GM13976 (cell line): ENCODE measurements at regions not wholly inside any gene's neighbourhood (a gene's known extent, or its start where the extent isn't known, plus 50 kb on each side); places are given as distances from the start of the nearest gene placed in this dataset.

Source experiments
- DNase-seq: peaks from one replicate; pipeline ENCODE4 v3.0.0; 2012; ENCODE audit warnings: low spot score
- in situ Hi-C: fragments of 300-500 bp; cut with MboI; formaldehyde crosslinking; loops from one replicate; pipeline ENCODE4 v1.12.0; 2022; ENCODE audit warnings: low sequenced_read_pairs, mixed read lengths, inconsistent platforms; ENCODE audit not compliant: unreplicated experiment
- TF ChIP-seq, protein P1 (sequence below): IDR thresholded peaks from 2 replicates; pipeline ENCODE4 v1.5.1; 2012; ENCODE audit warnings: borderline replicate concordance, mild to moderate bottlenecking; ENCODE audit not compliant: insufficient read depth; ENCODE audit errors: extremely low read depth, missing control alignments, control extremely low read depth

DNA sequence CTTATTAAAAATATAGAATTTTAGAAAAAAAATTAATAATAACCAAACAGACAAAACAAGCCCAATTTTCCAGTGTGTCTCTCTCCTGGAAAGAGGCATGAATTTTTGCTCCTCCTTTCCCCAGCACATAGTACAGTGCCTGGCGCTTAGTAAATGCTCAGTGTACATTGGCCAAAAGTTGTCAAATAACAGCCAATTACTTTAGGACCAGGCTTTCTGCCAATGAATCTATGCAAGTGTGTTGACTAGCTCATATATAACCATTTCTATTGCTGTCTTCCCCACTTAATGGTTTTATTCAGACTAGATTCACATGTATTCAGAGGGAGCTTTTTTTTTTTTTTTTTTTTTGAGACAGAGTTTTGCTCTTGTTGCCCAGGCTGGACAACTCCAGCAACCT lies 120.1 kb upstream of the CD180 start:
- in situ Hi-C loops = no loop called here
- TF ChIP-seq, protein P1, sequence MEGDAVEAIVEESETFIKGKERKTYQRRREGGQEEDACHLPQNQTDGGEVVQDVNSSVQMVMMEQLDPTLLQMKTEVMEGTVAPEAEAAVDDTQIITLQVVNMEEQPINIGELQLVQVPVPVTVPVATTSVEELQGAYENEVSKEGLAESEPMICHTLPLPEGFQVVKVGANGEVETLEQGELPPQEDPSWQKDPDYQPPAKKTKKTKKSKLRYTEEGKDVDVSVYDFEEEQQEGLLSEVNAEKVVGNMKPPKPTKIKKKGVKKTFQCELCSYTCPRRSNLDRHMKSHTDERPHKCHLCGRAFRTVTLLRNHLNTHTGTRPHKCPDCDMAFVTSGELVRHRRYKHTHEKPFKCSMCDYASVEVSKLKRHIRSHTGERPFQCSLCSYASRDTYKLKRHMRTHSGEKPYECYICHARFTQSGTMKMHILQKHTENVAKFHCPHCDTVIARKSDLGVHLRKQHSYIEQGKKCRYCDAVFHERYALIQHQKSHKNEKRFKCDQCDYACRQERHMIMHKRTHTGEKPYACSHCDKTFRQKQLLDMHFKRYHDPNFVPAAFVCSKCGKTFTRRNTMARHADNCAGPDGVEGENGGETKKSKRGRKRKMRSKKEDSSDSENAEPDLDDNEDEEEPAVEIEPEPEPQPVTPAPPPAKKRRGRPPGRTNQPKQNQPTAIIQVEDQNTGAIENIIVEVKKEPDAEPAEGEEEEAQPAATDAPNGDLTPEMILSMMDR = no peak
- DNase-seq = no peak

DNA sequence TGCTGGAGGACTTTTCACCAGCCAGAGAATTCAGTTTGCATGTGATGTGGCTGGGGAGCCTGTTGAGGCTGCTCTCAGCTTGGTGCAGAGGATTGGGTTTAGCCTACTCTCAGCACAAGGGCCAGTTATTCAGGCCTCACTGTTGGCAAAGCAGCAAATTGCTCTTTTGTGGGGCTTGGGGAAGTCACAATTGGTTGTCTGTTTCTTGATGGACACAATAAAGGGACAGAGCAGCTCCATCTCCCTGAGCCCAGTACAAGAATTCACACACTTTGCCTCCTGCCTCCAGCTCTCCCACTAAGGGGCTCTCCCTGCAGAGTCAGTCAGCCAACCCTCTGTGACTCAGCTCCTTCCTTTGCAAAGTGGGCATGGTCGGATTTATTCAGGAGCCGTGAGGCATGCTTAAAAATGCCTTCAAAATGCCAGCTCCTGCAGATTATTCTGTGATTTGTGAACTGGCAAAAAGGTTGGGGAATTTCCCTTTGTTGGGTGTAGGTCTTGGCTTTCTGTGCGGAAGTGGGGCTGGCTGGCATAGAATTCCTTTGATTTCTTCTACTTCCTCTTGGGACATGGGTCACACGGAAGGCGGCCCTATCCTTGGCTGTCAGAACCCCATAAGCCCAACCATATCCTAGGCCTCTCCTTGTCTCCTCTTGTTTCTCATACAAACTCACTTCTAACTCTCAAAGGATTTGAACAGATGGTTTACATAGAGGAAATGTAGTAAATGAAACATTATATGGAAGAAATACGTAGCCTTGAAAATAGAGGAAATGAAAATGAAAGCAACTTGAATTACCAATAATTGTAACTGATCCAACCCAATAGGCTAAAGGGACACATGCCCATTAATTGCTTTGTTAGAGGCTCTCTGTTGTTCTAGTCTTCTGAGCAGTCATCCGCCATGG lies 118.7 kb upstream of the CD180 start:
- in situ Hi-C loops = no loop called here
- TF ChIP-seq, protein P1 = no peak
- DNase-seq = no peak

DNA sequence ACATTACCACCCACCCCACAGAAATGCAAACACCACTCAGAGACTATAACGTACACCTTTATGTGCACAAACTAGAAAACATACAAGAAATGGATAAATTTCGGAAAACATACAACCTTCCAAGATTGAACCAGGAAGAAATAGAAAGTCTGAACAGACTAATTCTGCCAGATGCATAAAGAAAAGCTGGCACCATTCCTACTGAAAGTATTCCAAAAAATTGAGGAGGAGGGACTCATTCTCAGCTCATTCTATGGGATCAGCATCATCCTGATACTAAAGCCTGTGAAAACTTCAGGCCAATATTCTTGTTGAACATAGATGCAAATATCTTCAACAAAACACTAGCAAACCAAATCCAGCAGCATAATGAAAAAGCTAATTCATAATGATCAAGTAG lies 115.1 kb upstream of the CD180 start:
- in situ Hi-C loops = no loop called here
- DNase-seq = no peak

DNA sequence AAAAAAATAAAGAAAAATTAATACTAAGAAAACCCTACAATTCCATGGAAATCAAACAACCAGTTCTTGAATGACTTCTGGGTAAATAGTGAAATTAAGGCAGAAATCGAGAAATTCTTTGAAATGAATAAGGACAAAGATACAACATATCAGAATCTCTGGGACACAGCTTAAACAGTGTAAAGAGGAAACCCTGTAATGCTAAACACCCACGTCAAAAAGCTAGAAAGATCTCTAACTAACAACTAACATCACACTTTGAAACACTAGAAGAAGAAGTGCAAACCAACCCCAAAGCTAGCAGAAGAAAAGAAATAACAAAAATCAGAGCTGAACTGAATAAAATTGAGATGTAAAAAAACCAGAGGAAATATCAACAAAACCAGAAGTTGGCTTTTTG lies 114.6 kb upstream of the CD180 start:
- TF ChIP-seq, protein P1 = no peak
- in situ Hi-C loops = no loop called here

More for the DNA sequence above, 115.1 kb upstream of the CD180 start:
- TF ChIP-seq, protein P1 = no peak

DNA sequence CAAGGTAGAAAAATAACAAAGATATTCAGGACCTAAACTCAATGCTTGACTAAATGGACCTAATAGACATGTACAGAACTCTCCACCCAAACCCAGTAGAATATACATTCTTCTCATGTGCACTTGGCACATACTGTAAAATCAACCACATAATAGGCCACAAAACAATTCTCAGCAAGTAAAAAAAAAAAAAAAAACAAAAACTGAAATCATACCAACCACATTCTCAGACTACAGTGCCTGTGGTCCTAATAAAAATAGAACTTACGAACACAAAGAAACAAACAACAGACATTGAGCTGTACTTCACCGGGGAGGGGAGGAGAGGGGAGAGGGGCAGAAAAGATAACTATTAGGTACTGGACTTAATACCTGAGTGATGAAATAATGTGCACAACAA lies 114.1 kb upstream of the CD180 start:
- DNase-seq = no peak
- TF ChIP-seq, protein P1 = no peak
- in situ Hi-C loops = no loop called here

More for the DNA sequence above, 114.6 kb upstream of the CD180 start:
- no peak for DNase-seq

DNA sequence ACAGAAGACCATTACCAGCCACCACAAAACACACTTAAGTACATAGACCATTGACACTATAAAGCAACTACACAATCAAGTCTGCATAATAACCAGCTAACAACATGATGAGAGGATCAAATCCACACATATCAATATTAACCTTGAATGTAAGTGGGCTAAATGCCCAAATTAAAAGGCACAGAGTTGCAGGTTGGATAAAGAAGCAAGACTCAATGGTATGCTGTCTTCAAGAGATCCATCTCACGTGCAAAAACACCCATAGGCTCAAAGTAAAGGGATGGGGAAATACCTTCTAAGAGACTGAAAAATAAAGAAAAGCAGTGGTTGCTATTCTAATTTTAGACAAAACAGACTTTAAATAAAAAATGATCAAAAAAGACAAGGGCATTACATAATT lies 113.6 kb upstream of the CD180 start:
- in situ Hi-C loops = no loop called here
- TF ChIP-seq, protein P1 = no peak
- DNase-seq = no peak
